ENCODE measurements at regions not wholly inside any gene's neighbourhood (a gene's known extent, or its start where the extent isn't known, plus 50 kb on each side); places are given as distances from the start of the nearest gene placed in this dataset.

DNA sequence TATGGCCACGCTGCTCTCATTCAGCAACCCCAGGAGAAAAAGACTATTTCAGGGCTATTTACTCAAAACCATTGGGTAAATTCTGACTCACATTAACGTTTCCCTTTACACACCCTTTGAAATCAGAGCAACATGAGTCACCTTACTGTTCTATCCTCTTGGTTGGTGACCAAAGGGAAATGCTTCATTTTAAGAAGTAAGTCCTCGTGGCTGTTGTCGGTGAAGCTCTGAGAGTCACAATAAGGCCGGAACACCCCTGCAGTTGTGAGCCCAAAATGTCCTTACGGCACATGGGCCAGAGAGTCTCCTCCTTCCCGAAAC lies 56.3 kb upstream of the SPRY1 start:
- TF ChIP-seq, protein P1, sequence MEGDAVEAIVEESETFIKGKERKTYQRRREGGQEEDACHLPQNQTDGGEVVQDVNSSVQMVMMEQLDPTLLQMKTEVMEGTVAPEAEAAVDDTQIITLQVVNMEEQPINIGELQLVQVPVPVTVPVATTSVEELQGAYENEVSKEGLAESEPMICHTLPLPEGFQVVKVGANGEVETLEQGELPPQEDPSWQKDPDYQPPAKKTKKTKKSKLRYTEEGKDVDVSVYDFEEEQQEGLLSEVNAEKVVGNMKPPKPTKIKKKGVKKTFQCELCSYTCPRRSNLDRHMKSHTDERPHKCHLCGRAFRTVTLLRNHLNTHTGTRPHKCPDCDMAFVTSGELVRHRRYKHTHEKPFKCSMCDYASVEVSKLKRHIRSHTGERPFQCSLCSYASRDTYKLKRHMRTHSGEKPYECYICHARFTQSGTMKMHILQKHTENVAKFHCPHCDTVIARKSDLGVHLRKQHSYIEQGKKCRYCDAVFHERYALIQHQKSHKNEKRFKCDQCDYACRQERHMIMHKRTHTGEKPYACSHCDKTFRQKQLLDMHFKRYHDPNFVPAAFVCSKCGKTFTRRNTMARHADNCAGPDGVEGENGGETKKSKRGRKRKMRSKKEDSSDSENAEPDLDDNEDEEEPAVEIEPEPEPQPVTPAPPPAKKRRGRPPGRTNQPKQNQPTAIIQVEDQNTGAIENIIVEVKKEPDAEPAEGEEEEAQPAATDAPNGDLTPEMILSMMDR (IDR thresholded peaks at IDR 0.05; ENCODE audit: extremely low read depth, insufficient read depth, missing control alignments), result no peak
- DNase-seq (ENCODE audit: low spot score), result no peak
- in situ Hi-C loops (cut with MboI; ENCODE audit: low pct_unique_long_range_greater_than_20kb, low sequenced_read_pairs, unreplicated experiment), result no loop called here

GRCh38 chr4:123342498-123342897 lies 54.1 kb upstream of the SPRY1 start:
- TF ChIP-seq, protein P1 (IDR thresholded peaks at IDR 0.05; ENCODE audit: extremely low read depth, insufficient read depth, missing control alignments), result no peak
- in situ Hi-C loops (cut with MboI; ENCODE audit: low pct_unique_long_range_greater_than_20kb, low sequenced_read_pairs, unreplicated experiment), result no loop called here
- DNase-seq (ENCODE audit: low spot score), result no peak

DNA sequence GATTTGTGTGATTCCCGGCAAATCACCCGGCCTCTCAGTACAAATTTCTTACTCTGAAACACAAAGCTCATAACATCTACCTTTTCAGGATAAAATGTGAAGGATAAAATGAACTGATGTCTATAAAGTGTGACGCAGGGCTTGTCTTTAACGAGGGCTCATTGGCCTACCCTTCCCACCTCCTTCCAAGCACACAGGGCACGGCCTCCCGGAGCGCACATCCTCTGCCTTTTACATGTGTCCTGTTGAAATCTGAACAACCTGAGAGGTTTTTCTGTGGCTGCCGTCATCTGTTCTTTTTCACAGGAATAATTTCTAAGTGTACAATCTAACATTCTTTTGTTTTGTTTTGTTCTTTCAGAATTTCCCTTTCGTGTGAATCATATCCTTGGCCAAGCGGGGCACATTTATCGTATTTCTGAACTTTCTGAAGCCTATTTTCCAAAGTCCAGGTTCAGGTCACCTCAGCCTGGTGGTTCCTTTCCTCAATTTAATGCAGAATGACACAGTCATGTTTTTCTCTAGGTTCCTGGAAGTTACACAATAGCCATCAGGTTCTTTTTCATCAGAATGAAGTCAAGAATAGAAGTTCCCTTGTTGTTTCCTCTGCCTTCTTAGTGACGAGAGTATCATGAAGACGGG lies 53.1 kb upstream of the SPRY1 start:
- TF ChIP-seq, protein P1 (IDR thresholded peaks at IDR 0.05; ENCODE audit: extremely low read depth, insufficient read depth, missing control alignments), result no peak
- DNase-seq (ENCODE audit: low spot score), result no peak
- in situ Hi-C loops (cut with MboI; ENCODE audit: low pct_unique_long_range_greater_than_20kb, low sequenced_read_pairs, unreplicated experiment), result no loop called here

DNA sequence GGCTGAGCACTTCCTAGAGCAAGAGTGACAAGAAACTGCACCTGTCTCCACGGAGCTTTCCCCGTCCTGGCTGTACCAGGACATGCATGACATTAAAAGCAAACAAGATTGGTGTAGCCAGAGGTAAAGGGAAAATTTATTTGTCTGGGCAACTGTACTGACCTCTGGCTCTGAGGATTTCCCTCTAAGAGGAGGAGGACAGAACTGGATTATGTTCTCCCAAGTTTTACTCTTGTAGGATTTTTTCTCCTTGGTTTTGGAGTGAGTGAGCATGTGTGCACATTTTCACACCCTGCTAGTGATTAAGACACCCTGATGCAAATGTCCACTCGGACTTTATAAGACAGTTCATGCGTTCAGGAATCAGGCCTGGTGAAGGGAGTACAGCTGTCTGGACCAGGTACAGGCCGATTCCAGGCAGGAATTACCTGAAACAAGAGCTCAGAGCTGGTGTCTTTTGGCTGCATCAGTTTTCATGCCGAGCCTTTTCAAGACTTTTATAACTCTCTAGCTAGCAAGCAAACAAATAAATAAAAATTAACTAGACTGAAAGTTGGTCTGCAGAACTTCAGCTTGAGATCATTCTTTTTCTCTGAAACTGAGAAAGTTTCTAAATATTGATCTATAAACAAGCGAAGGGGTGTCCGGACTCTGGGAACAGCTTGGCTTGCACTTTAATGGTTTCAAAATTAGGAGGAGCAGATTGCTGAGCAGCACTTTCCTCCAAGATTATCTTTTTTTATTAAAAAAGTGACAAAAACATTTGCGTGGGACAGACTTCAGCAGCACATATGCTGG lies 51.3 kb upstream of the SPRY1 start:
- DNase-seq (ENCODE audit: low spot score), result no peak
- TF ChIP-seq, protein P1 (IDR thresholded peaks at IDR 0.05; ENCODE audit: extremely low read depth, insufficient read depth, missing control alignments), result no peak
- in situ Hi-C loops (cut with MboI; ENCODE audit: low pct_unique_long_range_greater_than_20kb, low sequenced_read_pairs, unreplicated experiment), result no loop called here

- in situ Hi-C loops (cut with MboI; ENCODE audit: low pct_unique_long_range_greater_than_20kb, low sequenced_read_pairs, unreplicated experiment), result no loop called here
- no peak for DNase-seq (ENCODE audit: low spot score)
- TF ChIP-seq, protein P1 (IDR thresholded peaks at IDR 0.05; ENCODE audit: extremely low read depth, insufficient read depth, missing control alignments), result no peak
Observed at GRCh38 chr4:123345935-123346300, 50.7 kb upstream of the SPRY1 start.

- in situ Hi-C loops (cut with MboI; ENCODE audit: low pct_unique_long_range_greater_than_20kb, low sequenced_read_pairs, unreplicated experiment), result no loop called here
Observed at GRCh38 chr4:123346330-123346940, 50.2 kb upstream of the SPRY1 start.

More at GRCh38 chr4:123346330-123346940, 50.2 kb upstream of the SPRY1 start:
- no peak for DNase-seq (ENCODE audit: low spot score)
- TF ChIP-seq, protein P1 (IDR thresholded peaks at IDR 0.05; ENCODE audit: extremely low read depth, insufficient read depth, missing control alignments), result no peak

All from GM13977 (cell line).